ENCODE measurements at regions not wholly inside any gene's neighbourhood (a gene's known extent, or its start where the extent isn't known, plus 50 kb on each side); places are given as distances from the start of the nearest gene placed in this dataset.

DNA sequence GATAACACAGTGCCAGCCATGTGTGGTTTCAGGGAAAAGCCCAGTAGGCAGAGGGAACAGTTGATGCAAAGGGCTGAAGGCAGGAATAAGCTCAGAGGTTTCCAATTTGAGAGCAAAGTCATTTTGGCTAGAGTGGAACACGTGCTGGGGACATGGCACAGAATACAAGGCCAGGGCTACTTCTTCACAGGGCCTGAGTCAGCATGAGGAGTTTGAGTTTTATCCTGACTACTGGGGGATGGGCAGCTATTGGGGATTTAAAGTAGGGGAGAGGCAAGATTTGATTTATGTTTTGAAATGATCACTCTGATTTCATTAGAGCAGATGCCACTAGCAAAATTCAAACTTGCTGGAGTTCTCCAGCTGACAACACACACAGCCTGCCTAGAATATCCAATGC lies 241.1 kb upstream of the CSF3R start:
- Histone ChIP-seq H3K9me3 (no peaks in the 10 kb centered on the region), H3K4me3 (no peak overlapping the region), H3K4me1 (replicated peaks) (no peaks in the 10 kb centered on the region), H3K27me3 (replicated peaks; ENCODE audit: insufficient read depth) (no peaks in the 10 kb centered on the region), H3K27ac (no peak overlapping the region), H3K36me3 (no peaks in the 10 kb centered on the region)
- 72% methylated on average over 1 of the region's 1 CpG for WGBS
- intact Hi-C loops (cut with DNase I), result no loop called here
- no peak for TF ChIP-seq POLR2AphosphoS5 (IDR thresholded peaks at IDR 0.05)
- no peak for TF ChIP-seq POLR2A (IDR thresholded peaks at IDR 0.05)
- no peak for TF ChIP-seq CTCF (IDR thresholded peaks at IDR 0.05)
- DNase-seq (ENCODE audit: low spot score), result no peak

- no peaks in the 10 kb centered on the region for H3K27me3 ChIP-seq (replicated peaks; ENCODE audit: insufficient read depth)
- WGBS, result 61% methylated on average over 5 of the region's 5 CpGs
- no peak for DNase-seq (ENCODE audit: low spot score)
- TF ChIP-seq POLR2AphosphoS5 (IDR thresholded peaks at IDR 0.05) (no peak), CTCF (IDR thresholded peaks at IDR 0.05) (no peak), POLR2A (IDR thresholded peaks at IDR 0.05) (no peak)
- H3K9me3 ChIP-seq, result no peaks in the 10 kb centered on the region
- intact Hi-C loops (cut with DNase I), result no loop called here
- H3K27ac ChIP-seq, result no peak overlapping the region
- H3K4me1 ChIP-seq (replicated peaks), result no peaks in the 10 kb centered on the region
- H3K36me3 ChIP-seq, result no peaks in the 10 kb centered on the region
- H3K4me3 ChIP-seq, result no peak overlapping the region
These were observed 240.2 kb upstream of the CSF3R start for GRCh38 chr1:36722871-36723270.

DNA sequence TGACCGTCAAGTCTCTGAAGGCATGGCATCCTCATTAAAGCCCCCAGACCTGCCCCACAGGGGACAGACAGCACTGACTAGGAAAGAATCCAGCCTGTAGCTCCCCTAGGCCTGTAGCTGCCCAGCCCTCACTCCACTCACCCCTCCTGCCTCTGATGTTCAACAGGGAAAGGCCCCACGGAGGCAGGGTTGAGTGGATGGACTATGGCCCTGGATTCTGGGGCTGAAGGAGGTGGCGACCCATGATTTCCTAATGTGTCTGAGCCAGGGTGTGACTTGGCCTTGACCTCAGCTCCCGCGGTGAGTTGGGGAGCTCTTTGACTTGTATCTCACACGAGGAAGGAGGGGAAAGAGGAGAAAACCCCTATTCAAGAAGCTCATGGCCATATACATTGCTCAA lies 238.5 kb upstream of the CSF3R start:
- no peaks in the 10 kb centered on the region for H3K9me3 ChIP-seq
- H3K27me3 ChIP-seq (replicated peaks; ENCODE audit: insufficient read depth), result no peaks in the 10 kb centered on the region
- H3K4me1 ChIP-seq (replicated peaks), result no peaks in the 10 kb centered on the region
- TF ChIP-seq POLR2A (IDR thresholded peaks at IDR 0.05) (no peak), CTCF (IDR thresholded peaks at IDR 0.05) (no peak), POLR2AphosphoS5 (IDR thresholded peaks at IDR 0.05) (no peak)
- intact Hi-C loops (cut with DNase I), result no loop called here
- no peak overlapping the region for H3K27ac ChIP-seq
- no peak for DNase-seq (ENCODE audit: low spot score)
- 71% methylated on average over 6 of the region's 6 CpGs for WGBS
- no peak overlapping the region for H3K4me3 ChIP-seq
- H3K36me3 ChIP-seq, result no peaks in the 10 kb centered on the region

DNA sequence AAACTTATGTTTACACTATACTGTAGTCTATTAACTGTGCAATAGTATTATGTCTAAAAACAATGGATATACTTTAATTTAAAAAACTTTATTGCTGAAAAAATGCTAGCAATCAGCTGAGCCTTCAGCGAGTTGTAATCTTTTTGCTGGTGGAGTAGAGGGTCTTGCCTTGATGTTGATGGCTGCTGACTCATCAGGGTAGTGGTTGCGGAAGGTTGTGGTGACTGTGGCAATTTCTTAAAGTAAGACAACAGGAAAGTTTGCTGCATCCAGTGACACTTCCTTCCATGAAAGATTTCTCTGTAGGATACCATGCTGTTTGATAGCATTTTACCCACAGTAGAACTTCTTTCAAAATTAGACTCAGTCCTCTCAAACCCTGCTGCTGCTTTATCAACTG lies 234.7 kb upstream of the CSF3R start:
- Histone ChIP-seq H3K27me3 (replicated peaks; ENCODE audit: insufficient read depth) (no peaks in the 10 kb centered on the region), H3K4me1 (replicated peaks) (no peaks in the 10 kb centered on the region)
- WGBS, result 91% methylated on average over 2 of the region's 2 CpGs

More for the DNA sequence above, 234.7 kb upstream of the CSF3R start:
- H3K36me3 ChIP-seq, result no peaks in the 10 kb centered on the region
- TF ChIP-seq POLR2A (IDR thresholded peaks at IDR 0.05) (no peak), POLR2AphosphoS5 (IDR thresholded peaks at IDR 0.05) (no peak), CTCF (IDR thresholded peaks at IDR 0.05) (no peak)
- H3K27ac ChIP-seq, result no peak overlapping the region
- H3K4me3 ChIP-seq, result no peak overlapping the region
- intact Hi-C loops (cut with DNase I), result no loop called here
- no peak for DNase-seq (ENCODE audit: low spot score)
- H3K9me3 ChIP-seq, result no peaks in the 10 kb centered on the region

All from prostate gland (tissue), 2 donors.